GM12891 (cell line): ENCODE measurements at regions not wholly inside any gene's neighbourhood (a gene's known extent, or its start where the extent isn't known, plus 50 kb on each side); places are given as distances from the start of the nearest gene placed in this dataset.

Experiments used
- POLR2A ChIP-seq: IDR thresholded peaks from 2 replicates; pipeline ENCODE4 v1.6.1; 2011; ENCODE audit warnings: low read depth, low read length, control low read depth
- POLR2AphosphoS5 ChIP-seq: IDR thresholded peaks from 2 replicates; pipeline ENCODE4 v1.6.1; 2011; ENCODE audit warnings: low read depth, low read length, control low read depth

- TF ChIP-seq POLR2A (no peak), POLR2AphosphoS5 (no peak)
These were observed 59.4 kb upstream of the ZNF536 start for GRCh38 chr19:30312582-30313352.
